ENCODE measurements at regions not wholly inside any gene's neighbourhood (a gene's known extent, or its start where the extent isn't known, plus 50 kb on each side); places are given as distances from the start of the nearest gene placed in this dataset.

- Mint-ChIP-seq H3K36me3 (ENCODE audit: insufficient read depth, unreplicated experiment) (no peaks in the 10 kb centered on the region), H3K27me3 (ENCODE audit: insufficient read depth, unreplicated experiment) (peaks cover under 1% of the 10 kb centered on the region), H3K9me3 (ENCODE audit: unreplicated experiment) (no peaks in the 10 kb centered on the region), H3K4me1 (ENCODE audit: low read depth, unreplicated experiment) (no peaks in the 10 kb centered on the region), H3K4me3 (ENCODE audit: unreplicated experiment) (no peak overlapping the region), H3K27ac (ENCODE audit: unreplicated experiment) (no peak overlapping the region)
- Histone ChIP-seq H3K4me1 (no peaks in the 10 kb centered on the region), H3K27me3 (replicated peaks; ENCODE audit: control insufficient read depth, insufficient read depth, low read length) (no peaks in the 10 kb centered on the region), H3K9me3 (no peaks in the 10 kb centered on the region), H3K4me3 (ENCODE audit: low read depth, low read length) (no peak overlapping the region), H3K36me3 (ENCODE audit: control insufficient read depth, insufficient read depth, low read length) (no peaks in the 10 kb centered on the region)
- no TSS peak for BruUV-seq (replicated peaks)
- CTCF ChIA-PET: no interaction called here
- DNase-seq: no peak
- TF ChIP-seq CTCF (IDR thresholded peaks at IDR 0.05; ENCODE audit: insufficient read depth in 1 of 2, low read depth in 1 of 2, low read length in 1 of 2, severe bottlenecking in 1 of 2, unreplicated experiment in 1 of 2): no peak
- POLR2A ChIA-PET: no interaction called here
- intact Hi-C loops (cut with micrococcal nuclease; ENCODE audit: unreplicated experiment): no loop called here
Observed at GRCh38 chr10:4707221-4707620, 118.8 kb upstream of the AKR1E2 start.

GRCh38 chr10:4704034-4704545 is 121.9 kb upstream of the AKR1E2 start:
- no peaks in the 10 kb centered on the region for H3K4me1 Mint-ChIP-seq (ENCODE audit: low read depth, unreplicated experiment)
- Histone ChIP-seq H3K27me3 (replicated peaks; ENCODE audit: control insufficient read depth, insufficient read depth, low read length) (no peaks in the 10 kb centered on the region), H3K4me1 (no peaks in the 10 kb centered on the region), H3K36me3 (ENCODE audit: control insufficient read depth, insufficient read depth, low read length) (no peaks in the 10 kb centered on the region), H3K4me3 (ENCODE audit: low read depth, low read length) (no peak overlapping the region), H3K9me3 (no peaks in the 10 kb centered on the region)
- POLR2A ChIA-PET: no interaction called here
- no peak overlapping the region for H3K4me3 Mint-ChIP-seq (ENCODE audit: unreplicated experiment)
- H3K27ac Mint-ChIP-seq (ENCODE audit: unreplicated experiment): no peak overlapping the region
- TF ChIP-seq CTCF (IDR thresholded peaks at IDR 0.05; ENCODE audit: insufficient read depth in 1 of 2, low read depth in 1 of 2, low read length in 1 of 2, severe bottlenecking in 1 of 2, unreplicated experiment in 1 of 2): no peak
- intact Hi-C loops (cut with micrococcal nuclease; ENCODE audit: unreplicated experiment): no loop called here
- CTCF ChIA-PET: no interaction called here
- BruUV-seq (replicated peaks): no TSS peak
- H3K36me3 Mint-ChIP-seq (ENCODE audit: insufficient read depth, unreplicated experiment): no peaks in the 10 kb centered on the region
- no peak for DNase-seq
- H3K27me3 Mint-ChIP-seq (ENCODE audit: insufficient read depth, unreplicated experiment): peaks cover 6% of the 10 kb centered on the region
- no peaks in the 10 kb centered on the region for H3K9me3 Mint-ChIP-seq (ENCODE audit: unreplicated experiment)

- H3K9me3 Mint-ChIP-seq (ENCODE audit: unreplicated experiment): no peaks in the 10 kb centered on the region
- Histone ChIP-seq H3K9me3 (no peaks in the 10 kb centered on the region), H3K4me1 (no peaks in the 10 kb centered on the region), H3K4me3 (ENCODE audit: low read depth, low read length) (no peak overlapping the region), H3K36me3 (ENCODE audit: control insufficient read depth, insufficient read depth, low read length) (no peaks in the 10 kb centered on the region), H3K27me3 (replicated peaks; ENCODE audit: control insufficient read depth, insufficient read depth, low read length) (no peaks in the 10 kb centered on the region)
- ChIA-PET CTCF (interaction anchor here (0.9 kb wide), 1 partner anchor 9 kb away, joined by 3 read pairs; no protein-coding TSS in a partner anchor), POLR2A (no interaction called here)
- no peak overlapping the region for H3K27ac Mint-ChIP-seq (ENCODE audit: unreplicated experiment)
- DNase-seq: no peak
- no peak overlapping the region for H3K4me3 Mint-ChIP-seq (ENCODE audit: unreplicated experiment)
- no peaks in the 10 kb centered on the region for H3K36me3 Mint-ChIP-seq (ENCODE audit: insufficient read depth, unreplicated experiment)
- intact Hi-C loops (cut with micrococcal nuclease; ENCODE audit: unreplicated experiment): no loop called here
- H3K4me1 Mint-ChIP-seq (ENCODE audit: low read depth, unreplicated experiment): no peaks in the 10 kb centered on the region
- no peak for TF ChIP-seq CTCF (IDR thresholded peaks at IDR 0.05; ENCODE audit: insufficient read depth in 1 of 2, low read depth in 1 of 2, low read length in 1 of 2, severe bottlenecking in 1 of 2, unreplicated experiment in 1 of 2)
- no TSS peak for BruUV-seq (replicated peaks)
- peaks cover 12% of the 10 kb centered on the region for H3K27me3 Mint-ChIP-seq (ENCODE audit: insufficient read depth, unreplicated experiment)
Observed at GRCh38 chr10:4701016-4701415, 125.0 kb upstream of the AKR1E2 start.
